Activated naive CD4-positive, alpha-beta T cell treated with anti-CD3 and anti-CD28 coated beads, Interleukin-2, amount 50 U/mL, for 16 hours (primary cell): ENCODE measurements at regions not wholly inside any gene's neighbourhood (a gene's known extent, or its start where the extent isn't known, plus 50 kb on each side); places are given as distances from the start of the nearest gene placed in this dataset.
"Not testable (repeated sequence)": the region's sequence is repeated elsewhere in the genome, so short reads cannot be mapped to it uniquely, and the experiment has no call there.

Experiments used
- DNase-seq: peaks from one replicate; pipeline ENCODE4 v3.0.0-alpha.2; 2020

GRCh38 chr3:30539206-30539605, 67.2 kb upstream of the TGFBR2 start:
- DNase-seq = no peak

DNA sequence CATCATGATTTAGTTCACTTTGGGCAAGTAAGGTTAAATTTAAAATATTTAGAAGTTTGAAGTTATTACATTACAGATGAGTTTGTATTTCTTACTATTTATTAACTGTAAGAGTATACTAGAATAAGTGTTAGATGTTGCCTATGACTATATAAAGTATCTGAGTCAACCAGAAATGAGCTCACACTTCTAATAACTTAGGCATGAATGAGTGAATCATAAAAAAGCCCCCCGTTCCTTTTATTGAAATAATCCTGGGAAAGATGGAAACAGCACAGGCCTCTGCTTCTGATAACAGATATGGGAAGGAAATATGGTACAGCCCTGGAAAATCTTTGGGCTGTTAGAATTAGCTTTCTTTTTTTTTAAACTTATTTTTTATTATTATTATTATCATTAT, 66.6 kb upstream of the TGFBR2 start:
- no peak for DNase-seq

DNA sequence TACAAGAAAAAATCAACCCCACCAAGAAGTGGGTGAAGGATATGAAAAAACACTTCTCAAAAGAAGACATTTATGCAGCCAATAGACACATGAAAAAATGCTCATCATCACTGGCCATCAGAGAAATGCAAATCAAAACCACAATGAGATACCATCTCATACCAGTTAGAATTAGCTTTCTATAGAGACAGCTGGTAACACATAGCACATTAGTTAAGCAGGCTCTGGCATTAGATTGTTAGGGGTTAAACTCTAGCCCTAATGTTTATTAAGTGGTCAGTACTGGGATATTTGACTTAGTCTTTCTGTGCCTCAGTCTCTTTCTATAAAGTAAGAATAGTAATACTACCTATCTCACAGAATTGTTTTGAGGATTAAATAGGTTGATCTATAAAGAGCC, 65.2 kb upstream of the TGFBR2 start:
- not testable (repeated sequence) for DNase-seq

DNA sequence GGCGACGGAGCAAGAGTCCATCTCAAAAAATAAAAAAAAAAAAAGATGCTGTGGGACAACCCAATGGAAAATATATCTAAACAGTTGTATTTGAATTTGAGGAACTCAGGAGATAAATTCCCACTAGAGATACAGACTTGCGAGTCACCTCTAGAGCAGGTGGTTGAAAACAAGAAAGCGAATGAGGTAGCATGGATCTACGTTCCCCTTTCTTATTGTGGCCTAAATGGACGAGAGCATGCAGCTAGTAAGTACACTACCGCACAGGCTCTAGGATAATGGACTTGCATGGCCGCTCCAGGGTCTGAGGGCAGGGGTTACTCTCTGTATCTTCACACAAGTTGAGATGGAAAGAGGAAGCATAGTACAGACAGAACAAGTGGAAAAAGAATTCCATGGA, 63.5 kb upstream of the TGFBR2 start:
- DNase-seq = no peak

DNA sequence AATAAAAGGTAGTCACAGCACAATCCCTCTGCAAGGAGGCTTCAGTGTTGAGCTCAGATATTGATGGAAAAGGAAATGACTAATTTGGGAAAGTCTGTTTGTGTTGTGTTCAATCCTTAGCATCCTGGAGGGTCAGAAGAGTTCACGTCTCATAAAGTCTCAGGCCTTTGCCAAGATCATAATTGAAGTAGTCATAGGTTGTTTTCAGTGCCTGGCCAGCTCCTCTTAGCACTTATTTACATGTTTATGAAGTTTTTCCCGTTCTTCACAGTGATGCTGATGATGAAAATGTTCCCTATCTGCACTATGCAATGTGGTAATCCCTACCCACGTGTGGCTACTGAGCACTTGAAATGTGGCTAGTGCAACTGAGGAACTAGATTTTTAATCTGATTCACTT, 61.6 kb upstream of the TGFBR2 start:
- no peak for DNase-seq

- DNase-seq = no peak
Measured at GRCh38 chr3:30546934-30547333, 59.5 kb upstream of the TGFBR2 start.

DNA sequence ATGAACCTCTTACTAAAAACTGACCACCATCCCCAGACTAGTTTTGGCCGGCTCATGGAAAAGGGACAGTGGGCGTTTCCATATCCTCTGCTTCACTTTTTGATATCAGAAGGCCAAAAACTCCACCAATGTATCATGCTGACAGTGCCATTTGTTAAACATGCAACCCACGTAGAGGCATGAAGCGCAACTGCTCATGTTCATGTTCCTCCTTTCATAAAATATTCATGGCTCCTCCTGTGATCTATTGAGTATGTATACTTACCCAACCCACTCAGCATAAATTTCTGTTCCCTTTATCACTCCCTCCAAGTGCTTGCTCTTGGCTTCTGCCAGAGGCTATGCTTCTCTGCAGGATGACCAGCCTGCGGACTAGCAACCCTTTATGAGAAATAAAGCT, 58.7 kb upstream of the TGFBR2 start:
- no peak for DNase-seq

DNA sequence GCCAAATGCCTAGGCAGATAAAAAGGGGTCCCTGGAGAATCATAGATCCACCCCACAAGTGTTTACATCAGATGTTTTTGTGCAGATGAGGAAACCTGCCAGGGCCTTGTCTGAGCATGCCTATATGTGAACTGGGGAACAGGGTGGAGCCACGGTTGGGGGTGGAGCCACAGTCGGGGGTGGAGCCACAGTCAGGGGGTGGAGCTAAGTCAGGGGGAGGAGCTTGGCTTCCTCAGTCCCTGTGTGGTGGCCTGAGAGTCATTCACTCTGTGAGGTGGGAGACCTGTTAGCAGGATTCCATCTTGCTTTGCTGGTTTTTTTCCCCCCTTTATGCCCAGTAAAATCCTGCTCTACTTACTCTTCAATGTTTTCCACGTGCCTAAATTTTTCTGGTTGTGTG, 57.8 kb upstream of the TGFBR2 start:
- peak; percentile 19 for DNase-seq

DNA sequence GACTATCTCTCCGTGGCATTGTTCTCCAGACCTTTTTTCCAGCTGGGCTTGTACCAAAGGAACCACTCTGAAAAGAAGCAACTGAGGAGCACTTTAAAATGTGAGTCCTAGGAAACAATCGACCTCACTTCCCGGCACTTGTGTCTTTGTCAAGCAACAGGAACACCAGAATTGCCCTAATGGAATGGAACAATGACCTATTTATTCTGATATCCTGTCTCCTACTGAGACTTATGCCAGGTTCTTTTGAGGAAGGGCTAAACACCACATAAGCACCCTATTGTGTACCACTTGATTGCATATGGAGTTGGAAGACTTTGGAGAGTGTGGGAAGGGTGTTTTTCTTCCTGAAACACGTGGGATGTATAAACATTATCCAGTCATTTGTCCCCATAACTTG, 56.8 kb upstream of the TGFBR2 start:
- no peak for DNase-seq

GRCh38 chr3:30550246-30550645, 56.2 kb upstream of the TGFBR2 start:
- DNase-seq = no peak

DNA sequence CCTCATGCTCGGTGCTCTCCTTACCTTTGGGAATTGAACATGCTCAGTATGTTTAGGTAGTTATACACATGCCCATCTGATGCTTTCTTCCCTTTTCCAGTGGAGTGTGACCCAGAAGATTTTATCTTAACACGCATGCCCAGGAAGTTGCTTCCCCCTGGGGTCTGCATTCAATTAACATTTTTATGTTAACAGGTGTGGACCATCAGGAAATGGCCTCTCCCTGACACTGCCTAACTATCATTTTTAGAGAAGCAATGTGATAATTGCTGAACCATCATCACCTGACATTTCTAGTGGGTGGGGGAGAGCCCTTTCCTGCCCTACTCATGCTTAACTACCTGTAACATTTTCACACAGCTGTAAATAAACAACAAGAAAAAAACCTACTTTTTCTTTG, 55.1 kb upstream of the TGFBR2 start:
- DNase-seq = no peak

- DNase-seq = no peak
Measured at GRCh38 chr3:30551927-30552326, 54.5 kb upstream of the TGFBR2 start.

DNA sequence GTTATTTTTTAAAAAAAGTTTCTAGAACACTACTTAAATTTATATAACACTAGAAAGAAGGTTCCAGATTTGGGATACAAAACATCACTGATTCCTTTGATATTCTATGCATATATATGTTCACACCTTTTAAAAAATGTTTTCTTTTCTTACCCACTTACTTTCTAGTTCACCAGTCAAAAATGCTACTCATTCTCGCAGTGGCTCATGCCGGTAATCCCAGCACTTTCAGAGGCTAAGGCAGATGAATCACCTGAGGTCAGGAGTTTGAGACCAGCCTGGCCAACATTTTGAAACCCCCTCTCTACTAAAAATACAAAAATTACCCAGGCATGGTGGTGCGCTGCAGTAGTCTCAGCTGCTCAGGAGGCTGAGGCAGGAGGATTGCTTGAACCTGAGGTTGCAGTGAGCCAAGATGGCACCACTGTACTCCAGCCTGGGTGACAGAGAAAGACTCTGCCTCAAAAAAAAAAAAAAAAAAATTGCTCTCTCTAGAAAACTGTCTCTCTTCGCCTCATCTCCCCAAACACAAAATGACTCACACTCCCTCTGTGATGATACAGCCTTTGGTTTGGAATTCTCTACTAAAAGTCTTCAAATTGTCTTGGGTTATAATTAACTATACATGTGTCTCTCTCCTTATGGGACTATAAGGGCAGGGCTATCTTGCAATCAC, 52.6 kb upstream of the TGFBR2 start:
- no peak for DNase-seq

DNA sequence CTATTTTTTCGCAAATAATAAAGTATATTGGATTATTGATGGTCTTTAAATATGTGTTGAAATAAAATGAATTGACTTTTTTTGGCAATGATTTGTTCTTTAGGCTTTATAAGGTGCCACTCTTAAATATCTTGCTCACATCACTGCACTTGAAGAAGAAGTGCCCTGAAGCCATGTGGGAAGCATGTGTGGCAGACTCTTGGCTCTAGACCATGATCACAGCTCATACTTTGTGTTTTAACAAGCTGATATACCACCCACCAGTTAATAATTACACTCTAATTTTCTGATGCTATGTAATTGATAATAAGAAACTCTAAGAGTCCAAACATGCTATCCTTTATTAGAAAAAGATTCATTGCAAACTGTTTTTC, 52.1 kb upstream of the TGFBR2 start:
- no peak for DNase-seq

GRCh38 chr3:30555968-30556367, 50.4 kb upstream of the TGFBR2 start:
- no peak for DNase-seq
